ENCODE measurements at regions not wholly inside any gene's neighbourhood (a gene's known extent, or its start where the extent isn't known, plus 50 kb on each side); places are given as distances from the start of the nearest gene placed in this dataset.

GRCh38 chr9:129278391-129279237 lies 100.6 kb upstream of the IER5L start:
- DNase-seq = no peak

- DNase-seq = no peak
Observed at GRCh38 chr9:129276486-129277230, 98.6 kb upstream of the IER5L start.

- DNase-seq = no peak
Observed at GRCh38 chr9:129275626-129276247, 97.7 kb upstream of the IER5L start.

- DNase-seq = no peak
Observed at GRCh38 chr9:129273941-129274684, 96.1 kb upstream of the IER5L start.

- DNase-seq = no peak
Observed at GRCh38 chr9:129273136-129273895, 95.3 kb upstream of the IER5L start.

- DNase-seq = no peak
Observed at GRCh38 chr9:129272348-129273025, 94.4 kb upstream of the IER5L start.

- no peak for DNase-seq
Observed at GRCh38 chr9:129270903-129271431, 92.9 kb upstream of the IER5L start.

GRCh38 chr9:129270205-129270604 lies 92.1 kb upstream of the IER5L start:
- DNase-seq = no peak

- DNase-seq = no peak
Observed at GRCh38 chr9:129267141-129267540, 89.1 kb upstream of the IER5L start.

GRCh38 chr9:129266536-129266935 lies 88.5 kb upstream of the IER5L start:
- no peak for DNase-seq

GRCh38 chr9:129264388-129264787 lies 86.3 kb upstream of the IER5L start:
- DNase-seq = no peak

- DNase-seq = no peak
Observed at GRCh38 chr9:129263836-129264235, 85.8 kb upstream of the IER5L start.

- DNase-seq = no peak
Observed at GRCh38 chr9:129262261-129262660, 84.2 kb upstream of the IER5L start.

GRCh38 chr9:129259375-129259774 lies 81.3 kb upstream of the IER5L start:
- DNase-seq = no peak

GRCh38 chr9:129258823-129259301 lies 80.8 kb upstream of the IER5L start:
- no peak for DNase-seq

- peak; percentile 90 for DNase-seq
Observed at GRCh38 chr9:129258124-129258822, 80.2 kb upstream of the IER5L start.

- no peak for DNase-seq
Observed at GRCh38 chr9:129256959-129257713, 79.1 kb upstream of the IER5L start.

- DNase-seq = no peak
Observed at GRCh38 chr9:129254566-129255287, 76.7 kb upstream of the IER5L start.

- peak; percentile 77 for DNase-seq
Observed at GRCh38 chr9:129253803-129254381, 75.8 kb upstream of the IER5L start.

Data from left hindlimb (tissue), 1 donor.